Left ventricle myocardium superior (tissue), 1 donor: ENCODE measurements at regions not wholly inside any gene's neighbourhood (a gene's known extent, or its start where the extent isn't known, plus 50 kb on each side); places are given as distances from the start of the nearest gene placed in this dataset.

ENCODE experiments used
- ATAC-seq: fragments of 200-7000 bp; cut with Tn5 transposase; one replicate; pipeline ENCODE4 v1.9.1; 2020; ENCODE audit warnings: mild to moderate bottlenecking, moderate library complexity
- DNase-seq: peaks from one replicate; pipeline ENCODE4 v3.0.0-alpha.2; 2020
- intact Hi-C: fragments of 100-400 bp; cut with micrococcal nuclease; formaldehyde crosslinking; loops from one replicate; pipeline ENCODE4 v1.11.0; 2022
- donor health status: DM: no; HTN: yes; CAD: no; lungs with severe emphysema.

DNA sequence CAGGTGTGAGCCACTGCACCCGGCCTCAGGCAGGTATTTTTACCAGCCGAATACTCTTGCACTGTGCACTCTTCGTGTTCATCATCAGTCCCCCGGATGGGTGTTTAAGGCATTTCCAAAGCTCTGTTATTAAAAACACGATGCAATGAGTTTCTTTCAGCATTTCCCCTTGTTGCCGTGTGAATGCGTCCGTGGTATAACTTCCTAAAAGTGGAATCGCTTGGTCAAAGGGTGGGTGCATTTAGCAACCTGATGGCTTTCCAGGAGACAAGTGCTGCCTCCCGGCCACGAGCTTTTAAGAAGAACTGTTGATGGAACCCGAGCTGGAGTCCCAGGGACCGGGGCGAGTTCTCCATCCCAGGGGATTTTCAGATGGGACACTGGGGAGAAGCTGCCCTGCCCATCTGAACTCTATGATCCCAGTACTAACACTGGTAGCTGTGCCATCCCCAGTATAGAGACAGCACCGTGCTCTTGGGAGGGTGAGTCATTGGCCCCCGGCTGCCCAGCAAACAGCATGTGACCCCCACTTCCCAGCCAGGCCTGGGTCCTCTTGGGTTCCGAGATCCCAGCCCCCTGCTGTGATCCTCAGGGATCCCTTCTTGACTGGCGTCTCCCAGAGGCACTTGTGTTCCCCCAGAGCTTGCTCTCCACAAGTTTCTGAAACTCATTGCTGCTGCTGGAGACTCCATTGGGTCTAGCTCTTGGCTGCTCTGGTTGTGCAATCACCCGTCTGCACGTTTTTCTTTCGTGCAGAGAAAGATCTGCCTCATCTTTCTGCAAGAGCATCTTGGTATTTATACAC is 169.5 kb upstream of the IER5L start:
- intact Hi-C loops = no loop called here
- DNase-seq (peak; percentile 34), ATAC-seq (no peak)

DNA sequence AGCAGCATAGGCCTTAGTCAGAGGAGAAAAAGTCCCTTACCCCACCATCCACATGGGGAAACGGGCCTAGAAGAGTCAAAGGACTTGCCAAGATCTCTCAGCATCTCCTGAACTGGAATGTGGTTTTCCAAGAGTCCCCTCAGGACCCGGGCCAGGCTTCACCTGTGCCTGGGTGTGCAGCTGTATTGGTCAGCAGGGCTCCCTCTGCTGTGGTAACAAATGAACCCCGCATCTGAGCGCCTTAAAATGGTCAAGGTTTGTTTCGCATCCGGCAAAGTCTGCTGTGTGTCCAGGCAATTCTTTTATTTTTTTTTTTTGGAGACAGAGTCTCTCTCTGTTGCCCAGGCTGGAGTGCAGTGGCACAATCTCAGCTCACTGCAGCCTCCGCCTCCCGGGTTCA is 168.0 kb upstream of the IER5L start:
- DNase-seq (peak; percentile 15), ATAC-seq (no peak)
- intact Hi-C loops = no loop called here

DNA sequence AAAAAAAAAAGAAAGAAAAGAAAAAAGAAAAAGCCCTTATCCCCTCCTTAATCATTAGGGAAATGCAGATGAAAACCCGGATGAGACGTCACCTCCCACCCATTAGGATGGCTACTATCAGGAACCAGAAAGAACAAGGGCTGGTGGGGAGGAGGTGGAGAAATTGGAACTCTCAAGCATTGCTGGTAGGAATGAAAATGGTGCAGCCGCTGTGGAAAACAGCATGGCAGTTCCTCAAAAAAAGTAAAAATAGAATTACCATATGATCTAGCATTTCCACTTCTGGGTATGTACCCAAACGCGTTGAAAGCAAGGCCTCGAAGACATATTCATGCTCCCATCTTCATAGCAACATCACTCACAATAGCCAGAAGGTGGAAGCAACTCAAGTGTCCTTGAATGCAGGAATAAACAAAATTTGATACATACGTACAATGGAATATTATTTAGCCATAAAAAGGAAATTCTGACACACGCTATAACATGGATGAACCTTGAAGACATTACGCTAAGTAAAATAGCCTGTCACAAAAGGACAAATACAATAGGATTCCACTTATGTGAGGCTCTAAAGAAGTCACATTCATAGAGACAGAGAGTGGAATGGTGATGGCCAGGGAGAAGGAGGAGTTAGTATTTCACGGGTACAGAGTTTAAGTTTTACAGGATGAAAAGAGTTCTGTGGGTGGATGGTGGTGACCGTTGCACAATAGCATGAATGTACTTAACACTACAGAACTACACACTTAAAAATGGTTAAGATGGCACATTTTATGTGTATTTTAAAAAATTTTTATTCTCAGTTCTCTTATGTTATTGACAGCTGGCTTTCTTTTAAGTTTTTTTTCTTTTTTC is 166.8 kb upstream of the IER5L start:
- peak; percentile 5 for DNase-seq
- ATAC-seq = peak; percentile 20
- intact Hi-C loops = no loop called here

DNA sequence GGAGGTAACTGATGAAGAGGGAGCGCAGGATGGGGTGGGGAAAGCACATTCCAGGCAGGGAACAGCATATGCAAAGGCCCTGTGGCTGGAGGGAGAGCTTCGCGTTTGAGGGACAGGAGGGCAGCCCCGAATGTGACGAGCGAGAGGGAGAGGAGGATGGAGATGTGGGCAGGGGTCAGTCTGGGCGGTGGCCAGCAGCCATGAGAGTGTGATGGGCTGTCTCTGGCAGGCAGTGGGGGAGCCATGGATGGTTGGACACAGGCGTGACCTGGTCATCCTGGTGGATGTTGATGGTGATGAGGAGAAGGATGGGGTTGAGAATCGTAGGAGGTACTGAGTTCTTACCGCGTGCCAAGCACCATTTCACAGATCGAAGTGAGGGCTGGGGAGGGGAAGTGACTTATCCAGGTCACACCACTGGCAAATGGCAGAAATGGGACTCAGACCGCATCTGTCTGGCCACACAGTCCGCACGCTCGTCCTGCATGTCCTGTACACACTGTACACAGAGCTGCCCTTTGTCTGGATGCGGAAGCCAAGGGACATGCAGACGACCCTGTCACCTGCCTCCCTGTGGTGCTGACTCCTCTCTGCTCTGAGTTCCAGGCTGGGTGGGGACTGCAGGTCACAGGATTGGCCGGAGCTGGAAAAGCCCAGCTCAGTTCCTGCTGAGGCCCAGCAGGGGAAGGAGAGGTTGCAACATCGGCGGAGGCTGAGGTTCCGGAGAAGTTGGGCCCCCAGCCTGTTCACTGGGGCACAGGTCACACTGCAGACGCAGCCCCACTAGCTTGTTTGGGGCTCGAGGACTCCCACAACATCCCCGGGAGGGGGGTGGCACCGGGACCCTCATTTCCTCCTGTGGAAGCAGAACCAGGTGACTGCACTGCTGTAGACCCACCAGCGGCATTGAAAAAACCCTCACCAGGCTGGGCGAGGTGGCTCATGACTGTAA is 165.6 kb upstream of the IER5L start:
- DNase-seq (peak; percentile 74), ATAC-seq (peak; percentile 77)
- intact Hi-C loops = no loop called here

DNA sequence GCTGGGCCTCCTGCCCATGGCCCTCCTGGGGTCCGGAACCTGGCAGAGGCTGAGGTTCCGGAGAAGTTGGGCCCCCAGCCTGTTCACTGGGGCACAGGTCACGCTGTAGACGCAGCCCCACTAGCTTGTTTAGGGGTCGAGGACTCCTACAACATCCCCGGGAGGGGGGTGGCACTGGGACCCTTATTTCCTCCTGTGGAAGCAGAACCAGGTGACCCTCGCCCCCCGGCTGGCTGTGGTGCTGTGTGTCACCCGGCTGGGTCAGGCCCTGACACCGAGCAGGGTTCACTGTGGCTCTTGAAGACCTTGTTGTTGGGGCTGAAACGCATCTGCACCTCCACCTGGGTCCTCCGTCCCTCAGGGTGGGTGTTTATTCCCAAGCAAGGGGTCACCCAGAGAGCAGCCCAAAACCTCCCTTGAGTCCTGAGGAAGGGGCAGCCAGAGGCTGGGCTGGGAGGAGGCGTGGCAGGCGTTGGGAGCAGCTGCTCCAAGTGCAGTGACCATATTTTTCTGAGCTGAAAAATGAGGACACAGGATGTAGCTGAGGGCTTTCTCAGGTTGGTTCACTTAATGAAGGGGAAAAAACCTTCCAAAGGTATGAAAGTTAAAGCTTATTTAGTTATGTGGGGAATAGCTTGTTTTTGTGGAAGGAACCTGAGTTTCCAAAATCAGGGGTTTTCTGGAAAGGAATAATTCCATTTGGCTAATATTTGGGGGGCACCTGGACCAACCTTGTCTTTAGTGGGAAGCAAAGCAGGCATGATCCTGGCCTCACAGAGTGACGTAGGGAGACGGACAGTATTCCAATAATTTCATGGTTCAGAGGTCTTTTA is 164.7 kb upstream of the IER5L start:
- DNase-seq (peak; percentile 23), ATAC-seq (no peak)
- intact Hi-C loops = no loop called here

DNA sequence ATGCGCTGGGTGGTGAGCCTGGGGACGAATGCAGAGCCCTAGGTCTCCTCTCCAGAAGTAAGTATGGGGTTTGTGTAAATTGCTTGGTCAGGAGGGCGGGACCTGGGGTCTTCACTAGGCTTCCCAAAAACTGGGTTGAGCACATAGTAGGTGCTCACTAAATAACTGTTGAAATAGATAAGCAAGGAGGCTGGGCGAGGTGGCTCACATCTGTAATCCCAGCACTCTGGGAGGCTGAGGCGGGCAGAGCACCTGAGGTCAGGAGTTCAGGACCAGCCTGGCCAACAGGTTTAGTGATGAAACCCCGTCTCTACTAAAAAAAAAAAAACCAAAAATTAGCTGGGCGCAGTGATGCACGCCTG is 163.9 kb upstream of the IER5L start:
- intact Hi-C loops = no loop called here
- no peak for DNase-seq
- ATAC-seq = no peak

DNA sequence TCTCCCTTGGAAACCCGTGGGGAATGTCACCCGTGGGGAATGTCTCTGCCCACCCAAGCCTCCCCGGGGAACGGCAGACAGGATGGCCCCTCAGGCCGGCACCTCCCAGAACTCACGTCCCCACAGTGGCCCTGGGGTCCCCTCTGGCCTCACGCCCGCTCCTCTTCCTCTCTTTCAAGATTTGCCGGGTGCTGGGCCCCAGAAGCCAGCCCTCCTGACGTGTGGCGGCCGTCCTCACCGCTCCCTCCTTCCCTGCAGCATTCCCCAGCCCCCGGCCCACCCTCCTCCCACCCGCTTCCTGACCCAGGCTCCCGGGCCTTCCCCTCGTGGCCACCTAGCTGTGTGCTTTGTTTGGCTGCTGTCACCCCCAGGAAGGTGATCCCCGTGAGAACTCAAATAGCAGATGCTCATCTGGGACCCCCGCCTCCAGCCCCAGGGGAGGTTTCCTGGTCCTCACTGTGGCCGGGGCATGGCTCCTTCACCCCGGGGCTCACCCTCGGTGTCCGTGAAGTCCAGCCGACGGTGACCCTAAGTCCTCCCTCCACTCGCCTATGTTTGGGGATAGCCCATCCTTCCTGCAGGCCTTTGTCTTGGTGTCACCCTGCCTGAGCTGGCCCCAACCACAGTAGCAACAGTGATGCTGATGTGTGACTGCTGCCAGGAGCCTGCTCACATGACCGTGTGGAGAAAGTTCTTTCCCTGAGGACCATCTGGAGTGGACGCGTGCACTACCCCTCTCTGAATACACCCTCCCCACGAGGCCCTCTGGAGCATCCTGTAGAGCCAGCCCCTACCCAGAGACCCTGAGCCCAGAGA is 163.3 kb upstream of the IER5L start:
- peak; percentile 14 for ATAC-seq
- intact Hi-C loops = no loop called here
- no peak for DNase-seq

DNA sequence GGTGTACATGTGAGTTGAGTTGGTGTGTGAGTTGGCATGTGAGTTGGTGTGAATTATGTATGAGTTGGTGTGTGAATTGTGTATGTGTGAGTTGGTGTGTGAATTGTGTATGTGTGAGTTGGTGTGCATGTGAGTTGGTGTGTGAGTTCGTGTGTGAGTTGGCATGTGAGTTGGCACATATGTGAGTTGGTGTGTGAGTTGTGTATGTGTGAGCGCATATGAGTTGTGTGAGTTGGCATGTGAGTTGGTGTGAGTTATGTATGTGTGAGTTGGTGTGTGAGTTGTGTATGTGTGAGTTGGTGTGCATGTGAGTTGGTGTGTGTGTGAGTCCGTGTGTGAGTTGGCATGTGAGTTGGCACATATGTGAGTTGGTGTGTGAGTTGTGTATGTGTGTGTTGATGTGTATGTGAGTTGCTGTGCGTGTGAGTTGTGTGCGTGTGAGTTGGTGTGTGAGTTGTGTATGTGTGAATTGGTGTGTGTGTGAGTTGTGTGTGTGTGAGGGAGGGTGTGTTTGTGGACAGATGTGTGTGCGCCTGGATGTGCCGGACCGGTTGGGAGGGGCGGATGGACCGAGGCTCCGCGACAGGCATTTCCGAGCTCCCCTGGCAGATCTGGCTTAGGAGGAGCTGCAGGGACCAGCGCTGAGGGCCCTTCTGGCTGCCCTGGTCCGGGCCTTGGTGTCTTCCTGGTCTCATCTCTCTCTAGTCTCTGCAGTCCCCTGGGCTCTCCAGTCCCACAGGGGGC is 162.5 kb upstream of the IER5L start:
- intact Hi-C loops = no loop called here
- DNase-seq = no peak
- ATAC-seq = no peak

DNA sequence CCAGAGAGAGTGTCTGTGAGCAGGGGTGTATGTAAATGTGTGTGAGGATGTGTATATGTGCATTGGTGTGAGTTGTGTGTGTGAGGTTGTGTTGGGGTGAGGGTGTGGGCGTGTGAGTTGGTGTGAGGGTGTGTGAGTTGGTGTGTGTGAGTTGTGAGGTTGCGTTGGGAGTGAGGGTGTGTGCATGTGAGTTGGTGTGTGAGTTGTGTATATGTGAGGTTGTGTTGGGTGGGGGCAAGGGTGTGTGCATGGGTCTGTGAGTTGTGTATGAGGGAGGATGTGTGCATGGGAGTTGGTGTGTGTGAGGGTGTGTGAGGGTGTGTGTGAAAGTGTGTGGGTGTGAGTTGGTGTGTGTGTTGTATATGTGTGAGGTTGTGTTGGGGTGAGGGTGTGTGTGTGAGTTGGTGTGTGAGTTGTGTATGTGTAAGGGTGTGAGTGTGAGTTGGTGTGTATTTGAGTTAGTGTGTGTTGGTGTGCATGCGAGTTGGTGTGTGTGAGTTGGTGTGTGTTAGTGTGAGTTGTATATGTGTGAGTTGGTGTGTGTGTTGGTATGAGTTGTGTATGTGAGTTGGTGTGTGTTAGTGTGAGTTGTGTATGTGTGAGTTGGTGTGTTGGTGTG is 161.6 kb upstream of the IER5L start:
- intact Hi-C loops = no loop called here
- ATAC-seq = no peak
- no peak for DNase-seq

DNA sequence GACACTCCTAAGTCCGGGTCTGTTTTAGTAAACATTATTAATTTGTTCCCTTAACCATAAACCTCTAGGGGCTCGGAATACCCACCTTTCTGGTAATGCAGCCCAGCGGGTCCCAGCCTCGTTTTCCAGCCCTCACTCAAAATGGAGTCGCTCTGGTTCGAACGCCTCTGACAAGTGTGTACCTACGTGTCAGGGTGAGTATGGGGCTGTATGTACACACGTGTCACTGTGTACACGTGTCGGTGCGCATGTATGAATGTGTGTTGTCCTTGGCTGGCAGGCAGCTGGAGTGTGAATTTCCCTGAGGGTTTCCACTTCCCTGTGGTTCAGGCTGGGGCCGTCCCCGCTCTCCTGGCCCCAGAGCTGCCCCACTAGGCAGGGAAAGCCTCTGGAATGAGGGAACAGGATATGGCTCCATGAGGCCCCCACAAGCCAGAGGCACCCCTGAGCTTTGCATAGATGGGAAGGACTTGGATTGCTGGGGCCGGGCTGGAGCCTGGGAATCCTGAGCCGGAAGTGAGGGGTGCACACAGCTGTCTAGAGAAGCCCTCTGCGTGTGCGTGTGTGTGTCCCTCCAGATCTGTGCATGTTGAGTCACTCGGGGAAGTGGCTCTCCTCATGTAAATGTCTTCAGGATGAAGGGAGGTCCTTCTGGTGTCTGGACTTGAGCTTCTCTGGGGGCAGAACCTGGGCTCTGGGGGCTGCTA is 160.8 kb upstream of the IER5L start:
- intact Hi-C loops = no loop called here
- ATAC-seq = no peak
- no peak for DNase-seq

DNA sequence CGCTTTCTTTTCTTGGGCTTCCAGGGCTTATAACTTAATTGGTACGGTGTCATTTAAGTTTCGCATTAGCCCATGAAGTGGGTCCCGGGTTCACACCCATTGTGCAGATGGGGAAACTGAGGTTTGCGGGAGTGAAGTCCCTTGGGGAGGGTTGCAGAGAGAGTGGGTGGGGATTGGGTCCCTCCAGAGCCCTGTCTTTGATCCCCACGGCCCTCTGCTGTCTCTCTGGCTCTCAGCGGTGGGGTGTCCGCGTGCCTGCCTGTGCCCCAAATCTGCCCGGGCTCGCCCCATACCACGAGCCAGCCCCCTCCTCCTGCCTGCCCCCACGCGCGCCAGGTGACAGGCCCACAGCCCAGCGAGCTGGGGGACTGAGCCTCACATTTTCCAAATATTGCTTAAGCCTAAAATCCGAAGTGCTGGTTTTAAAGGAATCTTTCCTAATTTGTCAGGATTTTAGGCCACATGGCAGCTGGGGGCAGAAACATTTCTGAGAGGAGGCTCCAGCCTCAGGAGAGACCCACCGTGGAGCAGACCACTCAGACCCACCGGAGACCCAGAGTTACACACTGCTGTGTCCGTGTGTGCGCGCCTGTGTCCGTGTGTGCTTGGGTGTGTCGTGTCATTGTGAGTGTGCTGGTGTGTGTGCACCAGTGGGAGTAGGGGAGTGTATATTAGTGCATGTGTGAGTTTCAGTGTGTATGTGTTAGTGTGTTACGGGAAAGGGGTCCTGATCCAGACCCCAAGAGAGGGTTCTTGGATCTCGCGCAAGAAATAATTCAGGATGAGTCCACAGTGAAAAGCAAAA is 159.5 kb upstream of the IER5L start:
- no peak for ATAC-seq
- DNase-seq = no peak
- intact Hi-C loops = no loop called here

DNA sequence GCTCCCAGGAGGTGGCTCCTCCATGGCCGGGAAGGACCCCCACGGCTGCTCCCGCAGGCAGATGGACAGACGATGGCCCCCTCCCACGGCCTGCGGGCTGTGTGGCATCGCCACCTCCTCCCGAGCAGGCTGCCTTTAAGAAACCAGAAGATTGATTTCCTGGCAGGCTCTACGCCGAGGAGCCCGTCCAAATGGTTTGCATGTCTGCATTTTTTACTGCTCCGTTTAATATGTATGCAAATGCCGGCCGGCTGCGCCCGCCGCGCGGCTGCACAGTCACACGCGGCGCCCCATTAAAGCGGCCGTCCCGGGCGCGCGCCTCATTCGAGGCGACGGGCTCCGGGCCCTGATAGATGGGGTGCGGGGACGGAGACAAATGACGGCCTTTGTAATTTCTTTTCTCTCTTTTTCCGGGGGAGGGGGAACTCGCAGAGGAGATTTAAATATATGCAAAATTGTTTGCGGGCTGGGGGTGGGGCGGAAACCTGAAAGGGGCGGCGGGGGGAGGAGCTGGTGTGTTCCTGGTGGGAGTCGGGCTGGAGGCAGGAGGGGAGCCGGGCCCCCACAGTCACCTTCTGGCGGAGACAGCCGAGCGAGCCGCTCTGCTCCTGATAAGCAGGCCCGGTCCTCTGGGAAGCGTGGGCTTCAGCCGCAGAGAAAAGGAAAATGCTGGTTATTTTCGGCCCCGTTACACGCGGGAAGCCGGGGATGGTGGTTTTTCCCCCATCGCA is 158.7 kb upstream of the IER5L start:
- intact Hi-C loops = no loop called here
- DNase-seq (peak; percentile 63), ATAC-seq (no peak)

DNA sequence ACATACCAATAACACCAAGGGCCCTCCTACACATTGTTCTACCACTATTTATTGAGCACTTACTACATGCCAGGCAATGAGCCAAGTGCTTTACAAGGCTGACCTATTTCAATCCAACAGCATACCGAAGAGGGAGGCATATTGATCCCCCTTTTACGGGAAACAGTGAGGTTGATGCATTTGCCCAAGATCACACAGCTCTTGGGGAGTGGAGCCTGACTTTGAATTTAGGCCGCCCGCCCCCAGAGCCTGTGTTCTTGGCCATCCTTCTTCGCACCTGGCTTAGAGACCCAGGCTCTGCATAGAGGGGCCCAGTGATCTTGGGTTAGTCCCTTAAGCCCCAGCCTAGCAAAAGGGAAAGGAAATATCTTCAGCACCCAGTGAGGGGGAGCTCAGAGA is 158.1 kb upstream of the IER5L start:
- intact Hi-C loops = no loop called here
- ATAC-seq (no peak), DNase-seq (no peak)

DNA sequence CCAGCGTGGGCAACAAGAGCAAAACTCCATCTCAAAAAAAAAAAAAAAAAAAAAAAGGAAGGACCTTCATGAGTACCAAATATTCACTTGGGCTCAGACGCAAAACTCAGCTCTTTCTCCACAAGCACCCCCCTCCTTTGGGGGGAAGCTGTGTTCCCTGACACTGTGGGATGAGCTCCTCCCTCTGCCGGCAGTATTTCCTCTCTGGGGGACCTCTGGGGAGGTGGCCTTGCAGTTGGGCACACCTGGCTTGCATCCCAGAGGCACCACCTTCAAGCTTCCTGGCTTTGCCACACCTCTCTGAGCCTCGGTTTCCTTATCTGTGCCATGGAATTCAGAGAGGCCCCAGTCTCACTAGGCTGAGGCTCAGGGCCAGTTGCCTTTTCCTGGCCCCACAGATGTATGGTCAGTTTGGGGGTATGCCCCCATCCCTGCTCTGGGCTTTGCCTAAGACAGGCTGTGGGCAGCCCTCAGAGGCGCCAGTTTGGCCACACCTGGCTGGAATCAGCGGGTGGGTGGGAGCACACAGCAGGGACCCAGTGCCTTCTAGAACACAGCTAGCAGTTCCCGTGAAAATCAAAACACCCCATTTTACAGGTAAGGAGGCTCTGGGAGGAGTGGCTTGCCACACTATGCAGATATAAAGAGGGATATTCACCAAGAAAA is 157.5 kb upstream of the IER5L start:
- ATAC-seq (peak; percentile 11), DNase-seq (no peak)
- intact Hi-C loops = no loop called here
